Activated CD4-positive, alpha-beta T cell treated with anti-CD3 and anti-CD28 coated beads for 36 hours (primary cell): ENCODE measurements at regions not wholly inside any gene's neighbourhood (a gene's known extent, or its start where the extent isn't known, plus 50 kb on each side); places are given as distances from the start of the nearest gene placed in this dataset. TPM values are rescaled to one million over a fixed set of nuclear protein-coding genes. Genes with fewer than 3 reads are reported as not detected.

Experiments
- ATAC-seq: fragments of 200-7000 bp; cut with Tn5 transposase; one replicate; pipeline ENCODE4 v1.10.0; 2021; ENCODE audit warnings: mild to moderate bottlenecking, moderate library complexity
- CTCF ChIA-PET: fragments of 350-600 bp; sonication (Branson Sonifier 250); formaldehyde crosslinking; loops from one replicate; lab custom pipeline; 2021; ENCODE audit warnings: antibody characterized with exemption; lab: Charles Lee
- POLR2A ChIA-PET: fragments of 350-600 bp; sonication (Branson Sonifier 250); formaldehyde crosslinking; loops from one replicate; lab custom pipeline; 2021; ENCODE audit warnings: antibody characterized with exemption, inconsistent platforms; lab: Charles Lee
- DNase-seq: peaks from one replicate; pipeline ENCODE4 v3.0.0-alpha.2; 2020
- H3K27ac Mint-ChIP-seq: one replicate; pipeline ENCODE4 v1.8.0; 2021; ENCODE audit warnings: mixed read lengths
- H3K27me3 Mint-ChIP-seq: one replicate; pipeline ENCODE4 v1.8.0; 2021; ENCODE audit warnings: mixed read lengths
- H3K36me3 Mint-ChIP-seq: one replicate; pipeline ENCODE4 v1.8.0; 2021; ENCODE audit warnings: low read depth, mixed read lengths
- H3K4me1 Mint-ChIP-seq: one replicate; pipeline ENCODE4 v1.8.0; 2021; ENCODE audit warnings: mixed read lengths
- H3K4me3 Mint-ChIP-seq: one replicate; pipeline ENCODE4 v1.8.0; 2021; ENCODE audit warnings: mild to moderate bottlenecking, moderate library complexity, mixed read lengths
- H3K9me3 Mint-ChIP-seq: one replicate; pipeline ENCODE4 v1.8.0; 2021; ENCODE audit warnings: low read depth, mixed read lengths
- intact Hi-C, 2 experiments: fragments of 100-400 bp; cut with DNase I in 1 of 2; cut with micrococcal nuclease in 1 of 2; formaldehyde crosslinking; loops; one replicate each; pipeline versions ENCODE4 v1.14.2 to v1.15.1; 2022 to 2024; cut with DNase I, micrococcal nuclease
- microRNA-seq: library from miRNA; unstranded; fragments of <30 nt; microRNA quantifications from one replicate; pipeline ENCODE4 v1.2.0, GENCODE V29; 2021; ENCODE audit warnings: borderline replicate concordance

DNA sequence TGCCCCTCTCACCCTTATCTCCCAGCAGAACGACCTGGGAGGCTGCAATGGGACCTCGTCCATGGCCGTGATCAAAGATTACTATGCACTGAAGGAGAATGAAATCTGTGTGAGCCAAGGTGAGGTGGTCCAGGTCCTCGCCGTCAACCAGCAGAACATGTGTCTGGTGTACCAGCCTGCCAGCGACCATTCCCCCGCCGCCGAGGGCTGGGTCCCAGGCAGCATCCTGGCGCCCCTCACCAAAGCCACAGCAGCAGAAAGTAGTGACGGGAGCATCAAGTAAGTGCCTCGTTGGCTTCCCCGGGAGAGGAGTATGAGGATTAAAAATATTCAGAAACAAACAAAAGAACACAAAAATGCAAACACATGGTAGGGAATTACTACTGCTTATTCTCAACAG, 55.9 kb upstream of the UMPS start:
- intact Hi-C loops = no loop called here
- Mint-ChIP-seq H3K4me1 (peaks cover 9% of the 10 kb centered on the region), H3K27ac (no peak overlapping the region), H3K36me3 (no peaks in the 10 kb centered on the region), H3K9me3 (peaks cover 6% of the 10 kb centered on the region), H3K27me3 (peaks cover 2% of the 10 kb centered on the region), H3K4me3 (no peak overlapping the region)
- ChIA-PET POLR2A (no interaction called here), CTCF (no interaction called here)
- DNase-seq (no peak), ATAC-seq (no peak)

DNA sequence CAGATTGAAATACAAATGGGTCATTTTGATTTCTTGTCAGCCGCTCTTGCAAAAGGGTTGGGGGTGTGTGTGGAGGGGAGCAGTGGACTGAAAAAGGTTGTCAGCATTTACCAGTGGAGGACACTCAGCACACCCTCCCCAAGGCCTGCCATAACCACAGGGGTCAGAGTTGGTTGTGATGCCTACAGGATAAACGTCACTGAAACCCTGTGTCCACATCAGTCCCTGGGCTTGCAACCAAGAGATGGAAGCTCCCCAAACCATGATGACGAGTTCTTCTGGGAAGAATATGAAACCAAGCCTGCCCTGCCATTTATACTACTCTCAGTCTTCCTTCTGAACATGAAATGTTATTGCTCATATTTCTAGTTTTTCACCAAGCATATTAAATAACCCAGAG, 54.0 kb upstream of the UMPS start:
- no peaks in the 10 kb centered on the region for H3K36me3 Mint-ChIP-seq
- ATAC-seq (no peak), DNase-seq (no peak)
- no peaks in the 10 kb centered on the region for H3K9me3 Mint-ChIP-seq
- no peak overlapping the region for H3K27ac Mint-ChIP-seq
- ChIA-PET POLR2A (no interaction called here), CTCF (interaction anchor here (0.6 kb wide), 1 partner anchor 264 kb away, joined by 3 read pairs; no protein-coding TSS in a partner anchor)
- H3K4me1 Mint-ChIP-seq = peaks cover 3% of the 10 kb centered on the region
- intact Hi-C loops = no loop called here
- H3K4me3 Mint-ChIP-seq = no peak overlapping the region
- peaks cover 2% of the 10 kb centered on the region for H3K27me3 Mint-ChIP-seq

DNA sequence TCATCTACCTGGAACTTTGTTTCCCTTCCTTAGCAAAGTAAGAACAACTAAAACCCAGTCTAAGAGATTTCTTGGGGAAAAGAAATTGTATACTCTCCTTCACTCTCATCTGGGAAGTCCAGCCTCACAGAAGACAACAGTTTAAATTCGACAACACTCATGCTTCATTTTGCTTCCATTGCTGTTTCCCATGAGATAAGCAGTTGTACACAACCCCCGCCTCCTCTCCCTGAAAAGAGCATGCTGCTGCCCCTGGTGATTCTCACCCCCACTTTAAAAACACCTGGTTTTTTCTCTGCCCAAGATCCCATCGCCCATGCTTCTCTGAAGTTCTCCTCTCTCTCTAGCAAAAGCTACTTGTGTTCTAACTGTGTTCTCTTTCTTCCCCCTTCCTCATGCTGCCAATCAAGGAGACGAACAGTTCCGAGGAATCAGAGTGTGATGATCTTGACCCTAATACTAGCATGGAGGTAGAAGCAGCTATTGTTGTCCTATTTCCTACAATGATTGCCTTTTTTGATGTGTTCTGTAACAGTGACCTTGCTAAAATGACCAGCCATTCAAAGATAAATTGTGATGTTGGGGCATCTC, 51.1 kb upstream of the UMPS start:
- peaks cover 2% of the 10 kb centered on the region for H3K27me3 Mint-ChIP-seq
- DNase-seq (no peak), ATAC-seq (no peak)
- intact Hi-C loops = no loop called here
- ChIA-PET POLR2A (no interaction called here), CTCF (interaction anchor here (1.3 kb wide), 1 partner anchor 10 kb away, joined by 6 read pairs; no protein-coding TSS in a partner anchor)
- no peaks in the 10 kb centered on the region for H3K36me3 Mint-ChIP-seq
- no peaks in the 10 kb centered on the region for H3K4me1 Mint-ChIP-seq
- no peaks in the 10 kb centered on the region for H3K9me3 Mint-ChIP-seq
- no peak overlapping the region for H3K4me3 Mint-ChIP-seq
- H3K27ac Mint-ChIP-seq = no peak overlapping the region

Small RNAs in the stretch of these regions (microRNA-seq; reads per million reads assigned to microRNA genes)
- not detected for gene MIR5002
- not detected for gene MIR6083
